ENCODE measurements at regions not wholly inside any gene's neighbourhood (a gene's known extent, or its start where the extent isn't known, plus 50 kb on each side); places are given as distances from the start of the nearest gene placed in this dataset.
"Not testable (repeated sequence)": the region's sequence is repeated elsewhere in the genome, so short reads cannot be mapped to it uniquely, and the experiment has no call there.

GRCh38 chr1:43039228-43040055 lies 80.8 kb upstream of the SLC2A1 start:
- no peak for DNase-seq

GRCh38 chr1:43038232-43038935 lies 79.7 kb upstream of the SLC2A1 start:
- no peak for DNase-seq

- DNase-seq: no peak
Observed at GRCh38 chr1:43037466-43037865, 78.8 kb upstream of the SLC2A1 start.

GRCh38 chr1:43036932-43037331 lies 78.3 kb upstream of the SLC2A1 start:
- no peak for DNase-seq

- DNase-seq: no peak
Observed at GRCh38 chr1:43035821-43036741, 77.4 kb upstream of the SLC2A1 start.

GRCh38 chr1:43034778-43035177 lies 76.1 kb upstream of the SLC2A1 start:
- no peak for DNase-seq

- DNase-seq: no peak
Observed at GRCh38 chr1:43034195-43034658, 75.6 kb upstream of the SLC2A1 start.

- DNase-seq: no peak
Observed at GRCh38 chr1:43031316-43032203, 72.9 kb upstream of the SLC2A1 start.

- DNase-seq: no peak
Observed at GRCh38 chr1:43024905-43025304, 66.2 kb upstream of the SLC2A1 start.

- DNase-seq: peak; percentile 63
Observed at GRCh38 chr1:43021547-43022474, 63.1 kb upstream of the SLC2A1 start.

GRCh38 chr1:43019226-43019625 lies 60.6 kb upstream of the SLC2A1 start:
- no peak for DNase-seq

- DNase-seq: no peak
Observed at GRCh38 chr1:43018121-43018520, 59.5 kb upstream of the SLC2A1 start.

- no peak for DNase-seq
Observed at GRCh38 chr1:43015269-43015668, 56.6 kb upstream of the SLC2A1 start.

GRCh38 chr1:43014579-43014978 lies 55.9 kb upstream of the SLC2A1 start:
- DNase-seq: not testable (repeated sequence)

- no peak for DNase-seq
Observed at GRCh38 chr1:43011020-43011419, 52.4 kb upstream of the SLC2A1 start.

- DNase-seq: no peak
Observed at GRCh38 chr1:43009274-43009673, 50.6 kb upstream of the SLC2A1 start.

GRCh38 chr1:43008115-43009060 lies 49.7 kb upstream of the SLC2A1 start:
- peak; percentile 14 for DNase-seq

All from NCI-H226 (cell line).